ENCODE measurements at regions not wholly inside any gene's neighbourhood (a gene's known extent, or its start where the extent isn't known, plus 50 kb on each side); places are given as distances from the start of the nearest gene placed in this dataset.

DNA sequence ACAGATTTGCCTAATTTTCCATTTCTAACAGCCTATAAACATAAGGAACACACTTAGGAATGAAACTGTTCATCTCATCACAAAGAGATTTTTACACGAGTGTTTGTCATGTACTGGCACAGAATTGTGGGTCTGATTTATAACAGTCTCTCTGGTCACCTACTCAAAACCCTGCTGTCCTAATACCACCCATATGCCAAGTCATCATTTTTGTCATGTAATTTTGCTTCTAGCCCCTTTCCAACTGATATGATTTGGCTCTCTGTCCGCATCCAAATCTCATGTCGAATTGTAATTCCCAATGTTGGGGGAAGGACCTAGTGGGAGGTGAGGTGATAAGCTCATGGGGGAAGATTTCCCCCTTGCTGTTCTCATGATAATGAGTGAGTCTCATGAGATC lies 284.1 kb upstream of the SLITRK2 start:
- Histone ChIP-seq H3K9ac (ENCODE audit: insufficient read depth, low read depth, low read length) (no peak overlapping the region), H3K36me3 (replicated peaks in 1 of 2; ENCODE audit: control insufficient read depth in 1 of 2, insufficient read depth in 2 of 2, low read length in 2 of 2) (no peaks in the 10 kb centered on the region), H3K79me2 (ENCODE audit: insufficient read depth, low read length) (no peaks in the 10 kb centered on the region), H3K4me1 (ENCODE audit: insufficient read depth, low read length) (no peaks in the 10 kb centered on the region), H4K20me1 (ENCODE audit: insufficient read depth, low read length) (no peaks in the 10 kb centered on the region), H3K4me3 (replicated peaks in 1 of 3; ENCODE audit: insufficient read depth in 1 of 3, low read depth in 2 of 3, low read length in 3 of 3) (no peak overlapping the region), H3K9me3 (ENCODE audit: low read length) (peaks cover 46% of the 10 kb centered on the region; the same call in 1 of the 2 replicates), H3K27ac (ENCODE audit: extremely low read length, insufficient read depth, low read length) (no peak overlapping the region), H3K27me3 (ENCODE audit: control insufficient read depth in 1 of 2, insufficient read depth in 2 of 2, low read length in 2 of 2) (no peaks in the 10 kb centered on the region), H3K4me2 (ENCODE audit: low read depth, low read length) (no peak overlapping the region), H2AFZ (ENCODE audit: low read length) (no peak overlapping the region)
- in situ Hi-C loops (cut with HindIII; ENCODE audit: extremely low pct_ligation_motif_present, low pct_unique_long_range_greater_than_20kb) = no loop called here
- TF ChIP-seq MAFF (IDR thresholded peaks at IDR 0.05; ENCODE audit: low read depth, low read length) = peak; percentile 63
- TF ChIP-seq MAFK (conservative IDR thresholded peaks at IDR 0.05 in 1 of 2, IDR thresholded peaks at IDR 0.05 in 1 of 2; ENCODE audit: low read length in 2 of 2) = peak in 1 of 2 experiments; percentile 69; a peak in 3 of 4 replicates
- TF ChIP-seq, protein P1, sequence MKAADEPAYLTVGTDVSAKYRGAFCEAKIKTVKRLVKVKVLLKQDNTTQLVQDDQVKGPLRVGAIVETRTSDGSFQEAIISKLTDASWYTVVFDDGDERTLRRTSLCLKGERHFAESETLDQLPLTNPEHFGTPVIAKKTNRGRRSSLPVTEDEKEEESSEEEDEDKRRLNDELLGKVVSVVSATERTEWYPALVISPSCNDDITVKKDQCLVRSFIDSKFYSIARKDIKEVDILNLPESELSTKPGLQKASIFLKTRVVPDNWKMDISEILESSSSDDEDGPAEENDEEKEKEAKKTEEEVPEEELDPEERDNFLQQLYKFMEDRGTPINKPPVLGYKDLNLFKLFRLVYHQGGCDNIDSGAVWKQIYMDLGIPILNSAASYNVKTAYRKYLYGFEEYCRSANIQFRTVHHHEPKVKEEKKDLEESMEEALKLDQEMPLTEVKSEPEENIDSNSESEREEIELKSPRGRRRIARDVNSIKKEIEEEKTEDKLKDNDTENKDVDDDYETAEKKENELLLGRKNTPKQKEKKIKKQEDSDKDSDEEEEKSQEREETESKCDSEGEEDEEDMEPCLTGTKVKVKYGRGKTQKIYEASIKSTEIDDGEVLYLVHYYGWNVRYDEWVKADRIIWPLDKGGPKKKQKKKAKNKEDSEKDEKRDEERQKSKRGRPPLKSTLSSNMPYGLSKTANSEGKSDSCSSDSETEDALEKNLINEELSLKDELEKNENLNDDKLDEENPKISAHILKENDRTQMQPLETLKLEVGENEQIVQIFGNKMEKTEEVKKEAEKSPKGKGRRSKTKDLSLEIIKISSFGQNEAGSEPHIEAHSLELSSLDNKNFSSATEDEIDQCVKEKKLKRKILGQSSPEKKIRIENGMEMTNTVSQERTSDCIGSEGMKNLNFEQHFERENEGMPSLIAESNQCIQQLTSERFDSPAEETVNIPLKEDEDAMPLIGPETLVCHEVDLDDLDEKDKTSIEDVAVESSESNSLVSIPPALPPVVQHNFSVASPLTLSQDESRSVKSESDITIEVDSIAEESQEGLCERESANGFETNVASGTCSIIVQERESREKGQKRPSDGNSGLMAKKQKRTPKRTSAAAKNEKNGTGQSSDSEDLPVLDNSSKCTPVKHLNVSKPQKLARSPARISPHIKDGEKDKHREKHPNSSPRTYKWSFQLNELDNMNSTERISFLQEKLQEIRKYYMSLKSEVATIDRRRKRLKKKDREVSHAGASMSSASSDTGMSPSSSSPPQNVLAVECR (CRISPR knock-in tag; IDR thresholded peaks at IDR 0.05; ENCODE audit: borderline replicate concordance) = no peak
- DNase-seq (ENCODE audit: low spot score) (no peak), FAIRE-seq (no peak), ATAC-seq (no peak)
- BruUV-seq (replicated peaks) = no TSS peak
- intact Hi-C loops (cut with micrococcal nuclease; ENCODE audit: unreplicated experiment) = no loop called here
- ChIA-PET CTCF (ENCODE audit: low intra/inter-chr PET ratio, low total read pairs) (no interaction called here), POLR2A (no interaction called here)
- 9% methylated on average over 3 of the region's 3 CpGs for WGBS (ENCODE audit: low lambda C conversion rate)

GRCh38 chrX:145549496-145549895 lies 268.1 kb upstream of the SLITRK2 start:
- no peaks in the 10 kb centered on the region for H4K20me1 ChIP-seq (ENCODE audit: insufficient read depth, low read length)
- BruUV-seq (replicated peaks) = no TSS peak
- H3K9ac ChIP-seq (ENCODE audit: insufficient read depth, low read depth, low read length) = no peak overlapping the region
- H3K4me1 ChIP-seq (ENCODE audit: insufficient read depth, low read length) = no peaks in the 10 kb centered on the region
- no peak overlapping the region for H3K4me2 ChIP-seq (ENCODE audit: low read depth, low read length)
- FAIRE-seq (no peak), ATAC-seq (no peak), DNase-seq (ENCODE audit: low spot score) (no peak)
- ChIA-PET POLR2A (no interaction called here), CTCF (ENCODE audit: low intra/inter-chr PET ratio, low total read pairs) (no interaction called here)
- in situ Hi-C loops (cut with HindIII; ENCODE audit: extremely low pct_ligation_motif_present, low pct_unique_long_range_greater_than_20kb) (no loop called here), intact Hi-C loops (cut with micrococcal nuclease; ENCODE audit: unreplicated experiment) (no loop called here)
- no peaks in the 10 kb centered on the region for H3K79me2 ChIP-seq (ENCODE audit: insufficient read depth, low read length)
- no peaks in the 10 kb centered on the region for H3K36me3 ChIP-seq (replicated peaks in 1 of 2; ENCODE audit: control insufficient read depth in 1 of 2, insufficient read depth in 2 of 2, low read length in 2 of 2)
- H3K27me3 ChIP-seq (ENCODE audit: control insufficient read depth in 1 of 2, insufficient read depth in 2 of 2, low read length in 2 of 2) = no peaks in the 10 kb centered on the region
- no peak overlapping the region for H2AFZ ChIP-seq (ENCODE audit: low read length)
- H3K9me3 ChIP-seq (ENCODE audit: low read length) = peaks cover 43% of the 10 kb centered on the region
- H3K4me3 ChIP-seq (replicated peaks in 1 of 3; ENCODE audit: insufficient read depth in 1 of 3, low read depth in 2 of 3, low read length in 3 of 3) = no peak overlapping the region
- 0% methylated on average over 3 of the region's 3 CpGs for WGBS (ENCODE audit: low lambda C conversion rate)
- no peak overlapping the region for H3K27ac ChIP-seq (ENCODE audit: extremely low read length, insufficient read depth, low read length)
- no peak for TF ChIP-seq HIVEP1 (CRISPR knock-in tag; IDR thresholded peaks at IDR 0.05)
- no peak for TF ChIP-seq FOXM1 (CRISPR knock-in tag; IDR thresholded peaks at IDR 0.05)
- no peak for TF ChIP-seq TEAD3 (CRISPR knock-in tag; optimal IDR thresholded peaks at IDR 0.05; ENCODE audit: borderline replicate concordance)
- no peak for TF ChIP-seq ADNP (CRISPR knock-in tag; IDR thresholded peaks at IDR 0.05)
- TF ChIP-seq TCF7 (IDR thresholded peaks at IDR 0.05; ENCODE audit: low read depth) = no peak
- no peak for TF ChIP-seq GLI4 (CRISPR knock-in tag; IDR thresholded peaks at IDR 0.05; ENCODE audit: borderline replicate concordance)
- no peak for TF ChIP-seq ETV6 (CRISPR knock-in tag; conservative IDR thresholded peaks at IDR 0.05)
- TF ChIP-seq FIP1L1 (IDR thresholded peaks at IDR 0.05; ENCODE audit: borderline replicate concordance, insufficient read depth, low read depth, low read length) = no peak
- no peak for TF ChIP-seq MTF2 (CRISPR knock-in tag; IDR thresholded peaks at IDR 0.05; ENCODE audit: borderline replicate concordance)

Measured in HepG2 (cell line).